Bronchial epithelial cell (primary cell): ENCODE measurements at regions not wholly inside any gene's neighbourhood (a gene's known extent, or its start where the extent isn't known, plus 50 kb on each side); places are given as distances from the start of the nearest gene placed in this dataset.

Source experiments
- DNase-seq: peaks from one replicate; pipeline ENCODE4 v3.0.0-alpha.2; 2010; ENCODE audit warnings: low read depth
- FAIRE-seq: peaks from 2 replicates; lab custom pipeline; 2011; peaks lifted over from hg19 to GRCh38; lab: Jason Lieb, UNC
- H3K27me3 ChIP-seq: 2 replicates; pipeline ENCODE4 v1.5.1; 2011; ENCODE audit warnings: low read length; ENCODE audit not compliant: control insufficient read depth, insufficient read depth
- H3K36me3 ChIP-seq: 2 replicates; pipeline ENCODE4 v1.5.1; 2011; ENCODE audit warnings: low read length; ENCODE audit not compliant: control insufficient read depth, insufficient read depth
- H3K4me3 ChIP-seq: 2 replicates; pipeline ENCODE4 v1.5.1; 2011; ENCODE audit warnings: mild to moderate bottlenecking, low read depth, low read length, control low read depth
- TF ChIP-seq, protein P1 (sequence below): IDR thresholded peaks from 2 replicates; pipeline ENCODE4 v1.5.1; 2011; ENCODE audit warnings: mild to moderate bottlenecking, moderate library complexity, low read length, control low read depth, inconsistent platforms; ENCODE audit not compliant: insufficient read depth, severe bottlenecking

DNA sequence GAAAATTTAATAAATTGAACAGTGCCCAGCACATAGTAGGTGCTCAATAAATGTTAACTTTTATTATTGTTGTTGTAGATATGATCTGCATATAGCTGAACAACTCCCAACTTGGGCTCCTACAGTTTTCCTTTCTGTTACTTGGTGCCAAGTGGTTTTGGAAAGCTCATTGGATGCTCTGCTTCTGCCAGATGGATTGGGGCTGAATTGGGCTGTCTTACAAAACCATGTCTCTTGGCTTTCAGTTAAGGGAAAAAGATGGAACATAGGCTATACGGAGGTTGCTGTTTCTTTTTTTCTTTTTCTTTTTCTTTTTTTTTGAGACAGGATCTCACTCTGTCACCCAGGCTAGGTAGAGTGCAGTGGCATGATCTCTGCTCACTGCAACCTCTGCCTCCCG lies 140.7 kb upstream of the PWP1 start:
- no peak for FAIRE-seq
- DNase-seq = no peak
- H3K27me3 ChIP-seq = no peaks in the 10 kb centered on the region
- no peaks in the 10 kb centered on the region for H3K36me3 ChIP-seq
- H3K4me3 ChIP-seq = no peak overlapping the region
- TF ChIP-seq, protein P1, sequence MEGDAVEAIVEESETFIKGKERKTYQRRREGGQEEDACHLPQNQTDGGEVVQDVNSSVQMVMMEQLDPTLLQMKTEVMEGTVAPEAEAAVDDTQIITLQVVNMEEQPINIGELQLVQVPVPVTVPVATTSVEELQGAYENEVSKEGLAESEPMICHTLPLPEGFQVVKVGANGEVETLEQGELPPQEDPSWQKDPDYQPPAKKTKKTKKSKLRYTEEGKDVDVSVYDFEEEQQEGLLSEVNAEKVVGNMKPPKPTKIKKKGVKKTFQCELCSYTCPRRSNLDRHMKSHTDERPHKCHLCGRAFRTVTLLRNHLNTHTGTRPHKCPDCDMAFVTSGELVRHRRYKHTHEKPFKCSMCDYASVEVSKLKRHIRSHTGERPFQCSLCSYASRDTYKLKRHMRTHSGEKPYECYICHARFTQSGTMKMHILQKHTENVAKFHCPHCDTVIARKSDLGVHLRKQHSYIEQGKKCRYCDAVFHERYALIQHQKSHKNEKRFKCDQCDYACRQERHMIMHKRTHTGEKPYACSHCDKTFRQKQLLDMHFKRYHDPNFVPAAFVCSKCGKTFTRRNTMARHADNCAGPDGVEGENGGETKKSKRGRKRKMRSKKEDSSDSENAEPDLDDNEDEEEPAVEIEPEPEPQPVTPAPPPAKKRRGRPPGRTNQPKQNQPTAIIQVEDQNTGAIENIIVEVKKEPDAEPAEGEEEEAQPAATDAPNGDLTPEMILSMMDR = no peak

DNA sequence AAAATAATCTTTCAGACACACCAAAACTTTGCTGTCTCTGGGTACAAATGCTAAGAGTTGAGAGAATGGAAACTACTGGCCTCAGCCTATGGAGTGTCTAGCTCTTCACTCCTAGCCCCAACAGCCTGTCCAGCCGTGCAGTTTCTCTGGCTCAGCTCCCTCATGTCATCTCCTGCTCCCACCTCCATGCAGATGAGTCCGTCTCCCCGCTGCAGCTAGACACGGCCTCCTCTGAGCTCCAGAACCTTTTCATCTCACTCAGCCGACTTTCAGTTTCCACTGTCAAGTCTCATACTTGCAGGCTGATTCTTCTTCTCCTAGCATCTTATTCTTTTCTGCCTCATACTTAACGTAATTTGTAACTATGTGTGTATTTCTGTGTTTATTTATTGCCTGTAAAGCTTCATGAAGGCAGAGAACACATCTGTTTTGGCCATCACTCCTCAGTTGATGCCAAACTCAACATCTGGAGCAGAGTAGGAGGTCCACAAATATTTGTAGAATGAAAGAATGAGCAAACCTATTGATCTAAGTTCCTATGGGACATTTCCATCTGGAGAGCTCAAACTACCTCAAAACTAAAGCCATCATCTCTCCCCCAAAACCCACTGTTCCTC lies 139.8 kb upstream of the PWP1 start:
- no peaks in the 10 kb centered on the region for H3K36me3 ChIP-seq
- H3K4me3 ChIP-seq = no peak overlapping the region
- DNase-seq (no peak), FAIRE-seq (no peak)
- TF ChIP-seq, protein P1 = no peak
- H3K27me3 ChIP-seq = no peaks in the 10 kb centered on the region

GRCh38 chr12:107547389-107547788 lies 138.2 kb upstream of the PWP1 start:
- Histone ChIP-seq H3K36me3 (no peaks in the 10 kb centered on the region), H3K4me3 (no peak overlapping the region), H3K27me3 (no peaks in the 10 kb centered on the region)
- FAIRE-seq = no peak
- TF ChIP-seq, protein P1 = no peak
- DNase-seq = no peak

DNA sequence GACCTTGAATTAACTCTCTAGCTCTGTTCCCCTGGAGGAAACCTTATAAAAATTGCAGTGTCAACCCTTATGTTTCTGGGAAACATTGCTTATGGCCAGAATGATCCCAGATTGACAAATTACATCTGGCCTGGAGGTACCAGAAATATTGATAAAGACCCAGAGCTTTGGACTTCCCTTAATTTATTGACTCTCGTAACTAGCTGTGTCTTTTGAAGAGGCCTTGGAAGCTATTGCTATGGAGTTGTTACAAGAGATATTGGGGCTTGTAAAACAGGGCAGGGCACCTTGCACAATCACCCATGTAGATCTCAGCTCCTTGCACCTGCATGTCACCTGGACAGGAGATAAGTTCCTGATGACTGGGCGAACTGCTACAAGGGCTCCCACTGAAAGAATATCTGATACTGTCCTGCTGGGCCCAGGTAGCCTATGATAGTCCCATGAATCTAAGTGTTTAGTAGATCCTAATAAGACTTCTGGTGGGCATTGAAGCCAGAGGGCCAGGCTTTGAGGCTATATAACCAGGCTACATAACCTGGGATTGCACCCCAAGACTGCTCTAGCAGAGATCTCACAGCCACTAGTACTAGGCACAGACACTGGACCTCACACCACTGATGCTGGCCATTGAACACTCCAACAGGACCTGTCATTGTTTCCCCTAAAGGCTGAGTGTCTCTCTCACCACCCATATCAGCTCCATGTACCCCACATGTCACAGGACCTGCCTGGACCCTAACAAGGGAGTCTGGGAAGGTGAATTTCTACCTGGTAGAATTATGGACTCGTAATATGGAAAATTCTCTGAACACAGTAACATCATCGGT lies 135.7 kb upstream of the PWP1 start:
- TF ChIP-seq, protein P1 = no peak
- Histone ChIP-seq H3K36me3 (no peaks in the 10 kb centered on the region), H3K4me3 (no peak overlapping the region), H3K27me3 (no peaks in the 10 kb centered on the region)
- no peak for FAIRE-seq
- no peak for DNase-seq

DNA sequence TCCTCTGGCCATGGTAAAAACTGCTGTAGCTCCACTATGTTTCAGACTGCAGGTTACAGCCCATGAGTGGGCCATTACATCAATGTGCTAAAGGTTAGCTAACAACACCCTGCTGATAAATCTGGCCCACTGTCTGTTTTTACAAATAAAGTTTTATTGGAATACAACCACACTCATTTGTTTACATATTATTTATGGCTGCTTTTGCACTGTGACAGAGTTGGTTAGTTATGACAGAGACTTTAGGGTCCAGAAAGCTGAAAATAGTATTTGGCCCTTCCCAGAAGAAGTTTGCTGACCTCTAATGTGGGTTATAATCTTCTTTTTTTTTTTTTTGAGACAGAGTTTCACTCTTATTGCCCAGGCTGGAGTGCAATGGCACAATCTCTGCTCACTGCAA lies 134.2 kb upstream of the PWP1 start:
- DNase-seq (no peak), FAIRE-seq (no peak)
- H3K36me3 ChIP-seq = no peaks in the 10 kb centered on the region
- H3K4me3 ChIP-seq = no peak overlapping the region
- H3K27me3 ChIP-seq = no peaks in the 10 kb centered on the region
- TF ChIP-seq, protein P1 = no peak
